Kidney (tissue), 13 donors: ENCODE measurements at regions not wholly inside any gene's neighbourhood (a gene's known extent, or its start where the extent isn't known, plus 50 kb on each side); places are given as distances from the start of the nearest gene placed in this dataset.
"Not testable (repeated sequence)": the region's sequence is repeated elsewhere in the genome, so short reads cannot be mapped to it uniquely, and the experiment has no call there.

Experiments used
- DNase-seq, 5 donors: peaks; one replicate each; pipeline ENCODE4 v3.0.0-alpha.2; 2013 to 2020
- FAIRE-seq: peaks from 2 replicates; lab custom pipeline; 2012; peaks lifted over from hg19 to GRCh38; lab: Jason Lieb, UNC
- H3K27ac ChIP-seq, 2 donors: one replicate each; pipeline ENCODE4 v1.7.0; 2013; ENCODE audit warnings: low read depth in 2 of 2, low read length in 2 of 2, inconsistent platforms in 1 of 2
- H3K27me3 ChIP-seq: one replicate; pipeline ENCODE4 v1.7.1; 2013; ENCODE audit warnings: low read length, inconsistent platforms; ENCODE audit not compliant: control insufficient read depth, insufficient read depth
- H3K36me3 ChIP-seq, 3 donors: one replicate each; pipeline versions ENCODE4 v1.7.0 to v1.7.1; 2013; ENCODE audit warnings: low read length in 3 of 3, control low read depth in 1 of 3, inconsistent platforms in 1 of 3; ENCODE audit not compliant: insufficient read depth in 3 of 3, control insufficient read depth in 2 of 3
- H3K4me1 ChIP-seq, 3 donors: one replicate each; pipeline versions ENCODE4 v1.7.0 to v1.7.1; 2013; ENCODE audit warnings: low read length in 3 of 3, inconsistent platforms in 1 of 3, low read depth in 1 of 3; ENCODE audit not compliant: control insufficient read depth in 2 of 3, insufficient read depth in 2 of 3
- H3K4me3 ChIP-seq, 3 donors: one replicate each; pipeline versions ENCODE4 v1.7.0 to v1.8.1; 2013; ENCODE audit warnings: low read length in 3 of 3, control low read depth in 1 of 3, inconsistent platforms in 1 of 3
- H3K9ac ChIP-seq, 3 donors: one replicate each; pipeline versions ENCODE4 v1.7.0 to v1.7.1; 2013; ENCODE audit warnings: low read length in 3 of 3, control low read depth in 1 of 3, inconsistent platforms in 1 of 3
- H3K9me3 ChIP-seq, 3 donors: one replicate each; pipeline versions ENCODE4 v1.7.0 to v1.7.1; 2013; ENCODE audit warnings: low read length in 3 of 3, control low read depth in 1 of 3, inconsistent platforms in 1 of 3; ENCODE audit not compliant: control insufficient read depth in 2 of 3, insufficient read depth in 1 of 3
- intact Hi-C: fragments of 100-400 bp; cut with DNase I; formaldehyde crosslinking; loops from one replicate; pipeline ENCODE4 v1.11.1; 2022
- TF ChIP-seq, protein P1 (sequence below): IDR thresholded peaks from 3 replicates; pipeline ENCODE4 v1.5.1; 2012; ENCODE audit warnings: mild to moderate bottlenecking, moderate library complexity, borderline replicate concordance; ENCODE audit not compliant: insufficient read depth; ENCODE audit errors: extremely low read depth
- donor health status: control.
- donor health status: control.
- donor health status: control.
- donor health status: control.
- donor health status: control.
- donor health status: DM: yes; HTN: yes; CAD: no.
- donor health status: Normal renal cell carcinoma (clear cell type).

DNA sequence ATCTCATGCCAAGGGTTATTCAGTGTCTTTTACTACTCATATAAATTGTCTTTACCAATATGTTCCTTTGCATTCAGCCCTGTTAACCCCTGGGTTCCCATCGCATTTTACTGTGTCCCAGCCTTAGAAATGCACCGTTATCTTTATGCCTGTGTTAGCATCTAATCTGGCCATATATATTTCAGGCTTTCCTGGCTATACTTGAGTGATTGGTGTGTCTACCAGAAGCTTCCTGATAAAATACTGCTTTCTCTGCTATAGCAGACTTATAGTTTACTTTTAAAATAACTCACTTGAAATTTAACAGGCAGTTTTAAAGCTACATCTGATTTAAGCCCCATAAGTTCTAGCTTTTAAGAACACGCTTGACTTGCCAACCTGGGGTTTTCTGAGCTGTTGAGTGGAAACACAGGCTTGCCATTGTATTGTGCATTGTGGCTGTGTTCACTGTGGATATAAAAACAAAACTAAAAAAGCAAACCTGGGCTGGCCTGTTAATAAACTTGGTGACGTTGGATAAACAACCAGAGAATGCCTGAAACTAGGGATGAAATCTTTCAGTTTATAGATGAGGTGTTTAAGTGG is 185.3 kb upstream of the TAPT1 start:
- DNase-seq (peak in 3 of 5 donors; percentile 41 to 86 (median 67)), FAIRE-seq (no peak)
- TF ChIP-seq, protein P1, sequence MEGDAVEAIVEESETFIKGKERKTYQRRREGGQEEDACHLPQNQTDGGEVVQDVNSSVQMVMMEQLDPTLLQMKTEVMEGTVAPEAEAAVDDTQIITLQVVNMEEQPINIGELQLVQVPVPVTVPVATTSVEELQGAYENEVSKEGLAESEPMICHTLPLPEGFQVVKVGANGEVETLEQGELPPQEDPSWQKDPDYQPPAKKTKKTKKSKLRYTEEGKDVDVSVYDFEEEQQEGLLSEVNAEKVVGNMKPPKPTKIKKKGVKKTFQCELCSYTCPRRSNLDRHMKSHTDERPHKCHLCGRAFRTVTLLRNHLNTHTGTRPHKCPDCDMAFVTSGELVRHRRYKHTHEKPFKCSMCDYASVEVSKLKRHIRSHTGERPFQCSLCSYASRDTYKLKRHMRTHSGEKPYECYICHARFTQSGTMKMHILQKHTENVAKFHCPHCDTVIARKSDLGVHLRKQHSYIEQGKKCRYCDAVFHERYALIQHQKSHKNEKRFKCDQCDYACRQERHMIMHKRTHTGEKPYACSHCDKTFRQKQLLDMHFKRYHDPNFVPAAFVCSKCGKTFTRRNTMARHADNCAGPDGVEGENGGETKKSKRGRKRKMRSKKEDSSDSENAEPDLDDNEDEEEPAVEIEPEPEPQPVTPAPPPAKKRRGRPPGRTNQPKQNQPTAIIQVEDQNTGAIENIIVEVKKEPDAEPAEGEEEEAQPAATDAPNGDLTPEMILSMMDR = no peak
- Histone ChIP-seq H3K27me3 (no peaks in the 10 kb centered on the region), H3K4me3 (no peak overlapping the region), H3K27ac (no peak overlapping the region), H3K36me3 (no peaks in the 10 kb centered on the region), H3K4me1 (no peaks in the 10 kb centered on the region), H3K9me3 (no peaks in the 10 kb centered on the region), H3K9ac (no peak overlapping the region)
- intact Hi-C loops = no loop called here

DNA sequence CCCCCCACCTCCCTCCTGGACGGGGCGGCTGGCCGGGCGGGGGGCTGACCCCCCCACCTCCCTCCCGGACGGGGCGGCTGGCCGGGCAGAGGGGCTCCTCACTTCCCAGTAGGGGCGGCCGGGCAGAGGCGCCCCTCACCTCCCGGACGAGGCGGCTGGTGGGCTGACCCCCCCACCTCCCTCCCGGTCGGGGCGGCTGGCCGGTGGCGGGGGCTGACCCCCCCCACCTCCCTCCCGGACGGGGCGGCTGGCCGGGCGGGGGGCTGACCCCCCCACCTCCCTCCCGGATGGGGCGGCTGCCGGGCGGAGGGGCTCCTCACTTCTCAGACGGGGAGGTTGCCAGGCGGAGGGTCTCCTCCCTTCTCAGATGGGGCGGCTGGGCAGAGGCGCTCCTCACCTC is 166.9 kb upstream of the TAPT1 start:
- H3K4me1 ChIP-seq, H3K27ac ChIP-seq, H3K36me3 ChIP-seq, intact Hi-C loops, H3K27me3 ChIP-seq, H3K9ac ChIP-seq, FAIRE-seq, H3K9me3 ChIP-seq, DNase-seq, H3K4me3 ChIP-seq: not testable (repeated sequence)

DNA sequence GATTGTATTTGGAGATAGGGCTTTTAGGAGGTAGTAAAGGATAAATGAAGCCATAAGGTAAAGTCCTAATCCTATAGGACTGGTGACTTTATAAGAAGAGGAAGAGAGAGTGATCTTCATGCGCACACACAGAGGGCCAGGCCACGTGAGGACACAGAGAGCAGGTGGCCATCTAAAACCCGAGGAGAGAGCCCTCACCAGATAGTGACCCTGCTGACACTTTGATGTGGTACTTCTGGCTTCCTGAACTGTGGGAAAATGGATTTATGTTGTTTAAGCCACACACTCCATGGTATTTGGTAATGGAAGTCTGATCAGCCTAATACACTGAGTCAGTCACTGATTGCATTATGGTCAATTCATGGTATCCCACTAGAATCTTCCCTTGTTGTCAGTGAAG is 164.9 kb upstream of the TAPT1 start:
- H3K4me3 ChIP-seq = no peak overlapping the region
- no peaks in the 10 kb centered on the region for H3K27me3 ChIP-seq
- no peak for DNase-seq
- no peaks in the 10 kb centered on the region for H3K9me3 ChIP-seq
- no peaks in the 10 kb centered on the region for H3K36me3 ChIP-seq
- H3K4me1 ChIP-seq = no peaks in the 10 kb centered on the region
- intact Hi-C loops = no loop called here
- H3K27ac ChIP-seq = no peak overlapping the region
- TF ChIP-seq, protein P1 = no peak
- H3K9ac ChIP-seq = no peak overlapping the region
- FAIRE-seq = no peak

DNA sequence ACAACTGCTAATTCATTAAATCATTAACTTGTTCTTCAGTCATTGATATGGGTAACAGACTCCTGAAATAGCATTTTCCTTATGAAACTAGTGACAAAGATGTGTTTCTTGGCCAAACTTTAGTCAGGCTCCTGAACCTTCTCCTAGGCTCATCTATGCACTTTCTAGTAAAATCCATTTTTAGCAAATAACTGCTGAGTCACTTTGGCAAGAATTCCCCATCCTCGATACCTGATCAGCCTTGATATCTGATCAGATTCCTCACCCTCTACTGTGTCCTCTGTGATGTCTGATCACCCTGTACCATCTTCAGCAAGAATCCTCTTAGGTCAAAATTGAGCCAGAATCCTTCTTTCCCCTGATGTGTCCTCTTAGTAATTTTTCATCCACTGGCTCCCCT is 161.2 kb upstream of the TAPT1 start:
- Histone ChIP-seq H3K9me3 (no peaks in the 10 kb centered on the region), H3K4me1 (no peaks in the 10 kb centered on the region), H3K27ac (no peak overlapping the region), H3K4me3 (no peak overlapping the region), H3K36me3 (no peaks in the 10 kb centered on the region), H3K27me3 (no peaks in the 10 kb centered on the region), H3K9ac (no peak overlapping the region)
- intact Hi-C loops = no loop called here
- TF ChIP-seq, protein P1 = no peak
- no peak for FAIRE-seq
- no peak for DNase-seq
